HG03280 (cell line): ENCODE measurements at regions not wholly inside any gene's neighbourhood (a gene's known extent, or its start where the extent isn't known, plus 50 kb on each side); places are given as distances from the start of the nearest gene placed in this dataset.
"Not testable (repeated sequence)": the region's sequence is repeated elsewhere in the genome, so short reads cannot be mapped to it uniquely, and the experiment has no call there.

Experiments used
- ATAC-seq: cut with Tn5 transposase; IDR thresholded peaks from one replicate; pipeline ENCODE4 v1.9.1; 2021; ENCODE audit warnings: mild to moderate bottlenecking, moderate library complexity; ENCODE audit not compliant: unreplicated experiment

DNA sequence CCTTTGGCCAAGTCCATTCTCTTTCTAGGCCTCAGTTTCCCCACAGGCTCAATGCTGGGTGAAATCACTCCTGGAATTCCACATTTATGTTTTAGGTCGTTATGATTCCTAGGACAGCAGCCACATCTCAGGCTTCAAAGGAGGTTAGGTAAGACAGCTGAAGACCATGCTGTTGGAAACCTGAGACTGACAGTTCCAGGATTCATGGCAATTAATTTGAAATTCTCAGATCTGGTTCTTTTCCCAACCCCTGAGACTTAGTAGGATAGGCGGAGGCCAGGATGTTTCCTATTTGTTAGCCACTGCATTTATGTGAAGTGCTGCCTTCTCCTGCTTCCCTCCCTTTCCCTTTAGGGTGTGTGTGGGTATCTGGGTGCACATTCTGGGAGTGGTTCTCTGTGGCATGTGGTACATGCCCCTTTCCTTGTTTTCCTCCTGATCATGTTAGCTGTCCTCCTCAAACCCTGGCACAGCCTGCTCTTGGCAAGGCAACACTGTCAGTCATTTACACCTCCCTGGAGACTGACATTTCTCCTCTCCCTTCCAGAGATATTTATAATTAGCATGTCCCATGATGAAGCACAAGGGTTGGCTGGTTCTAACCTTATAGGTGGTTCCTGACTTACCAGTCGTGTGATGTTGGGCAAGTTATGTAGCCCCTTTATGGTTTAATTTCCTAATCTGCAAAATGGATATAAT lies 91.4 kb upstream of the SALL1 start:
- ATAC-seq: no peak

DNA sequence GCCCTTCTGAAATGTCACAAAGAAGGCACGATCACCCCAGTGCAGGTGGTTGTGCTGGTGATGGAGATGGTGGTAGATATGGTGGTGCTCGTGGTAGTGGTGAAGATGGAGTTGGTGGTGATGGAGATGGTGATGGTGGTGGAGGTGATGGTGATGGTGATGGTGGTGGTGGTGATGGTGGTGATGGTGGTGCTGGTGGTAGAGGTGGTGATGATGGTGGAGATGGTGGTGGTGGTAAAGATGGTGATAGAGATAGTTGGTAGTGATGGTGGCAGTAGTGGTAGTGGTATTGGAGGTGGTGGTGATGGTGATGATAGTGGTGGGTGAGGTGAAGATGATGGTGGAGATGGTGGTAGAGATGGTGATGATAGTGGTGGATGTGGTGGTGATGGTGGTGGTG lies 88.1 kb upstream of the SALL1 start:
- ATAC-seq: no peak

DNA sequence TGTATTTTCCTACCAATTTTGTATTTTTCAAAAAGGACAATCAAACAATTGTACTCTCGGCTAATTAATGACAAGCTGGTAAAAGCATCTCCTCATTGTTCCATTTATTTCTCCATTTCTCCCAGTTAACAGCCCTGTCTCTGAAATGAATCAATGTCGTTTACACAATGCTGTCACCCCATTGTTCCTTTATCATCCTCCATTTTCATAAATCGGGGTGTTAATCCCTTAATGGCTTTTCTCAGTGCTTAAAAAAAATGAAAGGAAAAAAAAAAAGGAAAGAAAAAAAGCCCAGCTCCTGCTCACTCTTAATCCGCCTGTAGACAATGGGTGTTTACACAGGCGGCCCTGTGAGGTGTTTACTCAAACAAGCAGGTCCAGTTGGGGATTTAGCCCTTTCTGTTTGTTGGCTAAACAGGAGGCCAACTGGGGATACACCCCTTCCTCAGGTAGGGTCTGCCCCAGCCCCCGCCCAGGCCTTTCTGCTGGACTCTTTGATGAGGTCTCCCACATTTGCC lies 86.8 kb upstream of the SALL1 start:
- ATAC-seq: no peak

DNA sequence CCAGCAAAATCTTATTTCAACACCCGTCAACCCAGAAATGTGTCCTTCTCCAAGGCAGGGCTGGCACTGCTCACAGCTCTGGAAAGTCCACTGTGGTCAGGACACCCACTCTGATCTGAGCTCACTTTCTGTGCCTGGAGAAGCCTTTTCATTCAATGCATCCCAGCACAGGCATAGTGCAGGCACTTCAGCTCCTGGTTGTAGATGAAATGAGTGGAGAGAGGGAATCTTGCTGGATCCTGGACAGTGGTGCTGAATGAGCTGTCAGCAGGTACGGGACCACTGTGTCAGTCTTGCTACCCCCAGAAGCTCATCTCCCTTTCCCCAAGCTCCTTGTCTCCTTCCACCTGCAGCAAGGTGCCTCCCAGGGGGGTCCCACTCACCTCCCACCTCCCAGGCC lies 86.1 kb upstream of the SALL1 start:
- ATAC-seq: no peak

DNA sequence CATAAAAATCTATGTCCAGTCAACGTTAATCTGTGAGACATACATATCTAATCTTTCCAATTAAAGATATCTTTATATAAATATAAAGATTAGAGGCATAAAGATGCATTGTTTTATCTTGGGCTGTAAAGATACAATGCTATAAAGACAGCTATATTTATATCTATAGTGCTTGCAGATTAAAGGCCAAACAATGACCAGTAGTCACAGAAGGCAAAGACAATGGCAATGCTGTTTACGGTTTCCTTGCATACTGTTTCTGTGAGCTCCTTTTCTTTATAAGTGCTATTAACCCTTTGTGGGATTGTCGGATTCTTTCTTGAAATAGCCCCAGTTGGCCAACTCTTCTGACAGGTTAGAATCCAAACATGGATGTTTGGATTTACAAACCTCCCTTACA lies 85.5 kb upstream of the SALL1 start:
- ATAC-seq: no peak

DNA sequence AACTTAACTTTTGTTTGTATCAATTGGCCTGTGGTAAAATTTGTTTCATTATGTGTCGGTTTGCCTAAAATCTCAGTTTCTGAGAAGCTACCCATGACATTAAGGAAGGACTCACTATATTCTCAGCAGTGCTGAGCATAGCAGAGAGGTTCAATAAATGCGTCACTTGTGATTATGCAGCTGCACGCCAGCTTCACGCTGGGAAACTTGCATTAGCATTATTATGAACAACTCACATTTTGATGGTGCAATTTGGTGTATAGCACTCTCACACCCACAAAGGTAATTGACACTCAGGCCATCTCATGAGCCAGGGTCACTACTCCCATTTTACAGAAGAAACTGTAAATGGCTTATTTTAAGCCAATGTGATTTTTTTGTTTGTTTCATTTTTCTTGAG lies 80.6 kb upstream of the SALL1 start:
- ATAC-seq: no peak

DNA sequence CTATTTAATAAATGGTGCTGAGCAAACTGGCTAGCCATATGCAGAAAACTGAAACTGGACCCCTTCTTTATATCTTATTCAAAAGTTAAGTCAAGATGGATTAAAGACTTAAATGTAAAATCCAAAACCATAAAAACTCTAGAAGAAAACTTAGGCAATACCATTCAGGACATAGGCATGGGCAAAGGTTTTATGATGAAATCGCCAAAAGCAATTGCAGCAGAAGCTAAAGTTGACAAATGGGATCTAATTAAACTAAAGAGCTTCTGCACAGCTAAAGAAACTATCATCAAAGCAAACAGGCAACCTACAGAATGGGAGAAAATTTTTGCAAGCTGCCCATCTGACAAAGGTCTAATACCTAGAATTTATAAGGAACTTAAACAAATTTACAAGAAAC lies 79.0 kb upstream of the SALL1 start:
- ATAC-seq: not testable (repeated sequence)

DNA sequence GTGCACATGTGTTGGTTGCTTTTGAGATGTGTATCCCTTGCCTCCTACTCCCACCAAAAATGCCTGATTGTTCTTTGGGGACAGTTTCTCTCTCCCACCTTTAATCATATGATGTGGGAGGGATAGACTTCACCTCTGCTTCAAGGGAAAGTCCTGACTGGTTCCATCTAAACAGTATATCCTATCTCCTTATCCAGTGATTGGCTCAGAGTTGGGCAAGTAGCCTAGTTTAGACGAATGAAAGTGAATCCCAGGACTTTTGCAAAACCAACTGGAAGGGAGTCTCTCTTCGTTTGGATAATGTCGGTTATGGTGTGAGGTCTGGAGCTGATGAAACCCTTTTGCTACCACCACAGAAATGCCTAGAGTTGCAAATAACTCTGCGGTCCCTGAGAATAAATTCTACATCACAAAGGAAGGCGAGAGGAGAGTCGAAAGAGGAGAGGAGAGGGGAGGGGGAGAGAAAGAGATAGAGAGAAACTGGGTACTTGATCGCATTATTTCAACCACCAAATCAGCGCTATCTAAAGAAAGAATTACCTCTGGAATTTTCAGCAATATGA lies 77.1 kb upstream of the SALL1 start:
- no peak for ATAC-seq

DNA sequence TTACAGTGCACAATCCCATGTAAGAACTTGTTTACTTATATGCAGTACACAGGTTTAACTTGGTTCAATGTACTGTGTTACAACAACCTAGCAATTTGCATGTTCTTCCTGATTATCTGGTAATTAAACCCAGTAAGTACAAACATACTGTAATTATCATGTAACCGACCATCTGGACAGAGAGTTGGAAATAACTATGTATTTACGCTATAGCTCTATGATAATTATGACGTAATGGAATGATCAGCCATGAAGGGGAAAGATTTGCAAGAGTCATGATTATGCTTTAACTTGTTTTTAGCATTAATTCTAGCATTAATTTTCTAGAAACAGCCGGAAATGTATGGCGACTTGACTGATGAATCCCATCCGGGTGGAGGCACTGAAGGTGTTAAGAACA lies 74.8 kb upstream of the SALL1 start:
- no peak for ATAC-seq

DNA sequence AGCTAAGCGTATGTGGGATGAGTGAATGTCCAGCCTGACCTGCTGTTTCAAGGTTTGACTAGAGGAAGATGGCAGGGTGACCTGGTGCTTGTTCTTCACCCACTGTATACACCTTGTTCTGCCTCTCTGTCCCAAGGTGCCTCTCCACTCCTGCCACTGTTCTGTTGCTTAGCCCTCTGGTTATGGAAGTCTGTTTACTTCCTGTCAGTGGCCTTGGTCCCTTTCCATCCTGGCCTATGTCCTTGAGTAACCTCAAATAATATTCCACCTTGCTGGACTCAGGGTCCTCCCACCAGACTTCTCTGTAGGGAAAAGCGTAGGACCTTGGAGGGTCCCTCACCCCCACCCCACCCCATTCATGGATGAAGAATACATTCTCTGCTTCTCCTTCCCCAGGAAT lies 73.2 kb upstream of the SALL1 start:
- no peak for ATAC-seq

DNA sequence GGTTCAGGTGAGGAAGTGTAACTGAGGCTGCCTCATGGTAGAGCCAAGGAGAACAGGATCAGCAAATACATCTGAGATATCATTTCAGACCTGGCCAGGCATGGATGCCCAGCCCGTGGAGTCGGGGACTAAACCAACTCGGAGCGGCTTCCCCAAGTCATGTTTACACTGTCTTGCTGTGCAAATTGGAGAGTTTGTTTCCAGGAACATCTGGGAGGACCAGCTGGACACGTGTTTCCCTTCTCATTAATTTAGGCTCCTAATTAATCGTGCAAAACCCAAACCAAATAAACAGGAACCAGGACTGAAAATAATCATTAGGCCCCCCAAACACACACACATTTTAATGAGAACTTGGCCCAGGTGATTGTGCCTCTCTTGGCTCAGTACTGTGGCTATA lies 70.9 kb upstream of the SALL1 start:
- no peak for ATAC-seq

DNA sequence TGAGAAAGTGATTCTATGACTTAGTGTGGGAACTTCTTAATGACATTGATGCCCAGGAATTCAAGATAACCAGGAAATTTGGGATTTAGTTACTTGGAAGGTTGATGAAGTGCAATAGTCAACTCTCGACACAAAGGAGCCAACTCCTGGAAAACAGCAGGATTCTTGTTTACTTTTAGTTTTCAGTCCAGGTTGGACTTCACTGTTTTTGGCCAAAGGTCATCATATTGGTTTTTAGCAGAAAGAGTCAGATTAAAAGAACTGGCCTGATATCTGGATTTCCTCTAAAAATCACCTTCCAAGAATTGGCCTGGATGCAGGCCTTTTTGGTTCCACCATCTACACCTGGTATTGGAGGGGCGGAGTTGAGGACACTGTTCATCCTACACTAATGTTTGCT lies 60.1 kb upstream of the SALL1 start:
- ATAC-seq: no peak

DNA sequence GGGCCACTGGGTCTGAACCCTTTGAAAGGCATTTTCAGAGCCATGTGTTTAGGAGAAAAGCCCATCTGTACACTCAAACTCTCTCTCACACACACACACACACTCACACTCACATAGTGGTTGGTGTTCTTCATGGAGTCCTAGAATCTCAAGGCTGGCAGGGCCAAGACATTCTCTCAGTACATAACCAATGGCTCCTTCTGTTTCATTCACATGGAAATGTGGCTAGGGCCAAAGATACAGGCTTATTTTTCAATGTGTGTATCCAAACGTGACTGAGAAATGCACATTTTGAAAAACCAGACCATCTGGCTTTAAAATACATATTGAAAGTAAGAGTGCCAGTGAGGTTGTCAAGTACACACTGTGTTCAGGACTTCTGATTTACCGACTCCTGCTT lies 59.0 kb upstream of the SALL1 start:
- ATAC-seq: no peak

DNA sequence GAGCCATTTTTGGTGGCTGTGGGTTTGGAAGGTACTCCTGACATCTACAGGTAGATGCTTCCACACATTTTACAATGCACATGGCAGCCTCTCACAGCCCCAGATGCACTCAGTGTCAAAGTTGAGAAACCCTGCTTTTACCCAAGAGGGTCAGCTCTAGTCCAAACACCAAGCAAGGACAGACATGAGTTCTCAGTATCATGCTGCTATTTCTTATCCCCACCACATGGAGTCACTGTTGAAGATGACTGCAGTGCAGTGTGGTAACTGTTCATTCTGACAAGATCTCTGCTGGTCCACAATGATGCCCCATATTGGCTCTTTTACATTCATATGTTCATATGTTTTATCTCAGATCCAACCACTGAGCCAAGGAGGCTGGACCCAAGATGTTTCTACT lies 50.5 kb upstream of the SALL1 start:
- ATAC-seq: no peak
